GM23338 (cell line): ENCODE measurements at regions not wholly inside any gene's neighbourhood (a gene's known extent, or its start where the extent isn't known, plus 50 kb on each side); places are given as distances from the start of the nearest gene placed in this dataset.

Experiments
- ATAC-seq: fragments of 200-7000 bp; cut with Tn5 transposase; 3 replicates; pipeline ENCODE4 v1.9.1; 2020
- DNase-seq: peaks from one replicate; pipeline ENCODE4 v3.0.0-alpha.2; 2015; ENCODE audit warnings: low spot score
- H2AFZ ChIP-seq: fragments of 200-600 bp; sonication (generic); 2 replicates; pipeline ENCODE4 v1.8.0; 2016; ENCODE audit warnings: antibody characterized with exemption, mild to moderate bottlenecking, moderate library complexity
- H3F3A ChIP-seq: fragments of 200-600 bp; sonication (generic); replicated peaks from 2 replicates; pipeline ENCODE4 v1.8.0; 2017; ENCODE audit warnings: antibody characterized with exemption, mixed run types, low read depth
- H3K27ac ChIP-seq: fragments of 200-600 bp; sonication (generic); 2 replicates; pipeline ENCODE4 v1.6.1; 2016; ENCODE audit warnings: low read depth
- H3K27me3 ChIP-seq: fragments of 200-600 bp; sonication (generic); 2 replicates; pipeline ENCODE4 v1.8.0; 2016; ENCODE audit warnings: mild to moderate bottlenecking, mixed run types, moderate library complexity; ENCODE audit not compliant: insufficient read depth
- H3K36me3 ChIP-seq: fragments of 200-600 bp; sonication (generic); 2 replicates; pipeline ENCODE4 v1.8.0; 2016; ENCODE audit warnings: mild to moderate bottlenecking; ENCODE audit not compliant: insufficient read depth
- H3K4me1 ChIP-seq: fragments of 200-600 bp; sonication (generic); 2 replicates; pipeline ENCODE4 v1.8.0; 2016; ENCODE audit warnings: mild to moderate bottlenecking, moderate library complexity; ENCODE audit not compliant: insufficient read depth
- H3K4me2 ChIP-seq: fragments of 200-600 bp; sonication (generic); 2 replicates; pipeline ENCODE4 v1.7.1; 2017; ENCODE audit warnings: mixed run types
- H3K4me3 ChIP-seq: fragments of 200-600 bp; sonication (generic); 2 replicates; pipeline ENCODE4 v1.6.1; 2016; ENCODE audit warnings: mixed run types
- H3K79me2 ChIP-seq: fragments of 200-600 bp; sonication (generic); replicated peaks from 2 replicates; pipeline ENCODE4 v1.8.0; 2017; ENCODE audit warnings: mild to moderate bottlenecking; ENCODE audit not compliant: insufficient read depth
- H3K9me2 ChIP-seq: fragments of 200-600 bp; sonication (generic); 2 replicates; pipeline ENCODE4 v1.8.0; 2017; ENCODE audit not compliant: insufficient read depth
- H4K20me1 ChIP-seq: fragments of 200-600 bp; sonication (generic); replicated peaks from 2 replicates; pipeline ENCODE4 v1.8.0; 2017; ENCODE audit warnings: mild to moderate bottlenecking; ENCODE audit not compliant: insufficient read depth
- H3K27ac Mint-ChIP-seq: 2 replicates; pipeline ENCODE4 v1.8.0; 2020; ENCODE audit warnings: inconsistent platforms, mild to moderate bottlenecking, moderate library complexity, mixed read lengths
- H3K27me3 Mint-ChIP-seq: 3 replicates; pipeline ENCODE4 v1.8.0; 2022; ENCODE audit warnings: low read depth, mild to moderate bottlenecking, moderate library complexity, mixed read lengths, inconsistent platforms; ENCODE audit not compliant: insufficient read depth, poor library complexity
- H3K36me3 Mint-ChIP-seq: 3 replicates; pipeline ENCODE4 v1.8.0; 2021; ENCODE audit warnings: low read depth, mild to moderate bottlenecking, inconsistent platforms, moderate library complexity, mixed read lengths
- H3K4me1 Mint-ChIP-seq: 3 replicates; pipeline ENCODE4 v1.8.0; 2020; ENCODE audit warnings: mild to moderate bottlenecking, inconsistent platforms, mixed read lengths
- H3K4me3 Mint-ChIP-seq: 3 replicates; pipeline ENCODE4 v1.8.0; 2021; ENCODE audit warnings: moderate library complexity, mild to moderate bottlenecking, inconsistent platforms, mixed read lengths
- H3K9me3 Mint-ChIP-seq: 3 replicates; pipeline ENCODE4 v1.8.0; 2020; ENCODE audit warnings: moderate library complexity, mild to moderate bottlenecking, inconsistent platforms, mixed read lengths
- CREB1 ChIP-seq: fragments of 250-450 bp; sonication (Bioruptor Pico); IDR thresholded peaks from 2 replicates; pipeline ENCODE4 v1.5.0; 2020; ENCODE audit warnings: low read depth, mild to moderate bottlenecking, moderate library complexity
- ETS1 ChIP-seq: IDR thresholded peaks from 2 replicates; pipeline ENCODE4 v1.6.1; 2016; ENCODE audit warnings: antibody characterized with exemption
- EZH2 ChIP-seq: fragments of 200-600 bp; sonication (generic); IDR thresholded peaks from one replicate; pipeline ENCODE4 v1.8.0; 2017; ENCODE audit warnings: antibody characterized with exemption, mild to moderate bottlenecking, low read depth; ENCODE audit not compliant: unreplicated experiment
- EZH2phosphoT487 ChIP-seq: fragments of 200-600 bp; sonication (generic); IDR thresholded peaks from one replicate; pipeline ENCODE4 v1.8.1; 2018; ENCODE audit warnings: antibody characterized with exemption; ENCODE audit not compliant: unreplicated experiment
- JUNB ChIP-seq: IDR thresholded peaks from one replicate; pipeline ENCODE4 v1.6.1; 2016; ENCODE audit warnings: antibody characterized with exemption; ENCODE audit not compliant: unreplicated experiment
- NANOG ChIP-seq: IDR thresholded peaks from 2 replicates; pipeline ENCODE4 v1.6.1; 2016; ENCODE audit warnings: antibody characterized with exemption, borderline replicate concordance
- POLR2AphosphoS5 ChIP-seq: IDR thresholded peaks from 2 replicates; pipeline ENCODE4 v1.6.1; 2016; ENCODE audit warnings: antibody characterized with exemption, low read depth
- REST ChIP-seq: IDR thresholded peaks from one replicate; pipeline ENCODE4 v1.6.1; 2018; ENCODE audit warnings: antibody characterized with exemption; ENCODE audit not compliant: unreplicated experiment
- STAT1 ChIP-seq: IDR thresholded peaks from one replicate; pipeline ENCODE4 v1.6.1; 2016; ENCODE audit warnings: antibody characterized with exemption; ENCODE audit not compliant: unreplicated experiment
- ZNF114 ChIP-seq: fragments of 250-450 bp; sonication (Bioruptor Pico); IDR thresholded peaks from 2 replicates; pipeline ENCODE4 v1.5.0; 2020; ENCODE audit warnings: mild to moderate bottlenecking, moderate library complexity
- ZNF331 ChIP-seq: fragments of 250-450 bp; sonication (Bioruptor Pico); IDR thresholded peaks from 2 replicates; pipeline ENCODE4 v1.5.0; 2020; ENCODE audit warnings: low read depth, mild to moderate bottlenecking, moderate library complexity
- ZNF462 ChIP-seq: fragments of 250-450 bp; sonication (Bioruptor Pico); IDR thresholded peaks from 2 replicates; pipeline ENCODE4 v1.5.0; 2020; ENCODE audit warnings: mild to moderate bottlenecking, moderate library complexity
- TF ChIP-seq, protein P1 (sequence below), 2 experiments: fragments of 200-600 bp in 1 of 2; sonication (generic) in 1 of 2; conservative IDR thresholded peaks; 2 replicates each; pipeline versions ENCODE4 v1.5.1 to v1.6.1; 2016 to 2017; ENCODE audit warnings: antibody characterized with exemption in 2 of 2, low read depth in 2 of 2, mild to moderate bottlenecking in 2 of 2, moderate library complexity in 1 of 2

DNA sequence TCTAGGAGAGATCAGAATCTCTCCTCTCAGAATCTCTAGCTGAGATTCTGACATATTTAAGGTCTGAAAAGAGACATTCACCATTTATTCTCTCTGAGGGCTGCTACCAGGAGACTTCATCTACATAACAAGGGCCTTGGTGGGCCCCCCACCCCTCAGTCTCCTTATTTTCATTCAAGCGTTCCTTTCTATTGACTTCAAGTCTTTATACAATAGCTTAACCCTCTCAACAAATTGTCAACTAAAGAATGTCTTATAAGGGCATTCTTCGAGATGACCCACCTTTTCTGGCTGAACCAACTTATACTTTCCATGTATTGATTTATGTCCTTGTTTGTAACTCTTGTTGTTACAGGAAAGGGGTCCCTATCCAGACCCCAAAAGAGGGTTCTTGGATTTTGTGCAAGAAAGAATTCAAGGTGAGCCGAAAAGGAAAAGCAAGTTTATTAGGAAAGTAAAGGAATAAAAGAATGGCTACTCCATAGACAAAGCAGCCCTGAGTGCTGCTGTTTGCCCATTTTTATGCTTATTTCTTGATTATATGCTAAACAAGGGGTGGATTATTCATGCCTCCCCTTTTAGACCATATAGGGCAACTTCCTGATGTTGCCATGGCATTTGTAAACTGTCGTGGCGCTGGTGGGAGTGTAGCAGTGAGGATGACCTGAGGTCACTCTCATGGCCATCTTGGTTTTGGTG, 209.5 kb upstream of the ALCAM start:
- Histone ChIP-seq H3K36me3 (no peaks in the 10 kb centered on the region), H3K27me3 (no peaks in the 10 kb centered on the region), H3K9me2 (no peaks in the 10 kb centered on the region), H3F3A (no peaks in the 10 kb centered on the region), H3K79me2 (no peaks in the 10 kb centered on the region), H3K27ac (peak overlapping the region; percentile 93), H4K20me1 (no peaks in the 10 kb centered on the region), H3K4me1 (peaks cover 33% of the 10 kb centered on the region), H2AFZ (no peak overlapping the region), H3K4me2 (peak overlapping the region; percentile 18; the same call in 1 of the 2 replicates), H3K4me3 (no peak overlapping the region)
- ATAC-seq = peak; percentile 97
- TF ChIP-seq NANOG (no peak), EZH2 (no peak), STAT1 (no peak), ETS1 (no peak), CREB1 (0 out of 2 replicates have a peak, but pooled peaks have one; percentile 26), ZNF331 (CRISPR knock-in tag) (no peak), REST (no peak), JUNB (no peak), EZH2phosphoT487 (no peak), ZNF114 (no peak), POLR2AphosphoS5 (no peak), ZNF462 (CRISPR knock-in tag) (peak; percentile 79)
- TF ChIP-seq, protein P1, sequence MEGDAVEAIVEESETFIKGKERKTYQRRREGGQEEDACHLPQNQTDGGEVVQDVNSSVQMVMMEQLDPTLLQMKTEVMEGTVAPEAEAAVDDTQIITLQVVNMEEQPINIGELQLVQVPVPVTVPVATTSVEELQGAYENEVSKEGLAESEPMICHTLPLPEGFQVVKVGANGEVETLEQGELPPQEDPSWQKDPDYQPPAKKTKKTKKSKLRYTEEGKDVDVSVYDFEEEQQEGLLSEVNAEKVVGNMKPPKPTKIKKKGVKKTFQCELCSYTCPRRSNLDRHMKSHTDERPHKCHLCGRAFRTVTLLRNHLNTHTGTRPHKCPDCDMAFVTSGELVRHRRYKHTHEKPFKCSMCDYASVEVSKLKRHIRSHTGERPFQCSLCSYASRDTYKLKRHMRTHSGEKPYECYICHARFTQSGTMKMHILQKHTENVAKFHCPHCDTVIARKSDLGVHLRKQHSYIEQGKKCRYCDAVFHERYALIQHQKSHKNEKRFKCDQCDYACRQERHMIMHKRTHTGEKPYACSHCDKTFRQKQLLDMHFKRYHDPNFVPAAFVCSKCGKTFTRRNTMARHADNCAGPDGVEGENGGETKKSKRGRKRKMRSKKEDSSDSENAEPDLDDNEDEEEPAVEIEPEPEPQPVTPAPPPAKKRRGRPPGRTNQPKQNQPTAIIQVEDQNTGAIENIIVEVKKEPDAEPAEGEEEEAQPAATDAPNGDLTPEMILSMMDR (conservative IDR thresholded peaks at IDR 0.05; ENCODE audit: low read depth in 2 of 2) = no peak
- Mint-ChIP-seq H3K4me3 (no peak overlapping the region), H3K27ac (peak overlapping the region; percentile 87), H3K9me3 (peaks cover 3% of the 10 kb centered on the region; the same call in 2 of the 3 replicates), H3K36me3 (no peaks in the 10 kb centered on the region; the same call in 1 of the 3 replicates), H3K4me1 (peaks cover 25% of the 10 kb centered on the region), H3K27me3 (no peaks in the 10 kb centered on the region)
- peak; percentile 83 for DNase-seq
